ENCODE measurements at regions not wholly inside any gene's neighbourhood (a gene's known extent, or its start where the extent isn't known, plus 50 kb on each side); places are given as distances from the start of the nearest gene placed in this dataset.

GRCh38 chr5:23583081-23583480 lies 75.7 kb downstream of the PRDM9 start (continued):
- no peak for TF ChIP-seq PCBP2 (optimal IDR thresholded peaks at IDR 0.05; ENCODE audit: low read depth, low read length, poor library complexity, severe bottlenecking)
- TF ChIP-seq BHLHE40 (IDR thresholded peaks at IDR 0.05; ENCODE audit: low read length): no peak
- no peak for TF ChIP-seq MXI1 (IDR thresholded peaks at IDR 0.05; ENCODE audit: borderline replicate concordance, low read depth, low read length)
- TF ChIP-seq KLF13 (CRISPR knock-in tag; IDR thresholded peaks at IDR 0.05): no peak
- TF ChIP-seq BRF2 (CRISPR knock-in tag; IDR thresholded peaks at IDR 0.05): no peak
- TF ChIP-seq ZNF430 (CRISPR knock-in tag; IDR thresholded peaks at IDR 0.05): no peak
- TF ChIP-seq ZNF205 (CRISPR knock-in tag; IDR thresholded peaks at IDR 0.05): no peak
- TF ChIP-seq, protein P1, sequence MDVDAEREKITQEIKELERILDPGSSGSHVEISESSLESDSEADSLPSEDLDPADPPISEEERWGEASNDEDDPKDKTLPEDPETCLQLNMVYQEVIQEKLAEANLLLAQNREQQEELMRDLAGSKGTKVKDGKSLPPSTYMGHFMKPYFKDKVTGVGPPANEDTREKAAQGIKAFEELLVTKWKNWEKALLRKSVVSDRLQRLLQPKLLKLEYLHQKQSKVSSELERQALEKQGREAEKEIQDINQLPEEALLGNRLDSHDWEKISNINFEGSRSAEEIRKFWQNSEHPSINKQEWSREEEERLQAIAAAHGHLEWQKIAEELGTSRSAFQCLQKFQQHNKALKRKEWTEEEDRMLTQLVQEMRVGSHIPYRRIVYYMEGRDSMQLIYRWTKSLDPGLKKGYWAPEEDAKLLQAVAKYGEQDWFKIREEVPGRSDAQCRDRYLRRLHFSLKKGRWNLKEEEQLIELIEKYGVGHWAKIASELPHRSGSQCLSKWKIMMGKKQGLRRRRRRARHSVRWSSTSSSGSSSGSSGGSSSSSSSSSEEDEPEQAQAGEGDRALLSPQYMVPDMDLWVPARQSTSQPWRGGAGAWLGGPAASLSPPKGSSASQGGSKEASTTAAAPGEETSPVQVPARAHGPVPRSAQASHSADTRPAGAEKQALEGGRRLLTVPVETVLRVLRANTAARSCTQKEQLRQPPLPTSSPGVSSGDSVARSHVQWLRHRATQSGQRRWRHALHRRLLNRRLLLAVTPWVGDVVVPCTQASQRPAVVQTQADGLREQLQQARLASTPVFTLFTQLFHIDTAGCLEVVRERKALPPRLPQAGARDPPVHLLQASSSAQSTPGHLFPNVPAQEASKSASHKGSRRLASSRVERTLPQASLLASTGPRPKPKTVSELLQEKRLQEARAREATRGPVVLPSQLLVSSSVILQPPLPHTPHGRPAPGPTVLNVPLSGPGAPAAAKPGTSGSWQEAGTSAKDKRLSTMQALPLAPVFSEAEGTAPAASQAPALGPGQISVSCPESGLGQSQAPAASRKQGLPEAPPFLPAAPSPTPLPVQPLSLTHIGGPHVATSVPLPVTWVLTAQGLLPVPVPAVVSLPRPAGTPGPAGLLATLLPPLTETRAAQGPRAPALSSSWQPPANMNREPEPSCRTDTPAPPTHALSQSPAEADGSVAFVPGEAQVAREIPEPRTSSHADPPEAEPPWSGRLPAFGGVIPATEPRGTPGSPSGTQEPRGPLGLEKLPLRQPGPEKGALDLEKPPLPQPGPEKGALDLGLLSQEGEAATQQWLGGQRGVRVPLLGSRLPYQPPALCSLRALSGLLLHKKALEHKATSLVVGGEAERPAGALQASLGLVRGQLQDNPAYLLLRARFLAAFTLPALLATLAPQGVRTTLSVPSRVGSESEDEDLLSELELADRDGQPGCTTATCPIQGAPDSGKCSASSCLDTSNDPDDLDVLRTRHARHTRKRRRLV (CRISPR knock-in tag; IDR thresholded peaks at IDR 0.05): no peak

GRCh38 chr5:23588841-23589326 lies 81.5 kb downstream of the PRDM9 start:
- DNase-seq (ENCODE audit: low spot score) (no peak), ATAC-seq (no peak), FAIRE-seq (no peak)
- H4K20me1 ChIP-seq (ENCODE audit: insufficient read depth, low read length): no peaks in the 10 kb centered on the region
- CTCF ChIA-PET (ENCODE audit: low intra/inter-chr PET ratio, low total read pairs): no interaction called here
- H3K9me3 ChIP-seq (ENCODE audit: low read length): no peaks in the 10 kb centered on the region
- H3K79me2 ChIP-seq (ENCODE audit: insufficient read depth, low read length): no peaks in the 10 kb centered on the region
- H3K4me1 ChIP-seq (ENCODE audit: insufficient read depth, low read length): no peaks in the 10 kb centered on the region
- H3K36me3 ChIP-seq (replicated peaks in 1 of 2; ENCODE audit: control insufficient read depth in 1 of 2, insufficient read depth in 2 of 2, low read length in 2 of 2): no peaks in the 10 kb centered on the region
- H3K4me3 ChIP-seq (replicated peaks in 1 of 3; ENCODE audit: insufficient read depth in 1 of 3, low read depth in 2 of 3, low read length in 3 of 3): no peak overlapping the region
- H2AFZ ChIP-seq (ENCODE audit: low read length): no peak overlapping the region
- POLR2A ChIA-PET: no interaction called here
- WGBS (ENCODE audit: low lambda C conversion rate): 0% methylated on average over 3 of the region's 3 CpGs
- H3K27ac ChIP-seq (ENCODE audit: extremely low read length, insufficient read depth, low read length): no peak overlapping the region
- intact Hi-C loops (cut with micrococcal nuclease; ENCODE audit: unreplicated experiment): no loop called here
- no peak overlapping the region for H3K9ac ChIP-seq (ENCODE audit: insufficient read depth, low read depth, low read length)
- in situ Hi-C loops (cut with HindIII; ENCODE audit: extremely low pct_ligation_motif_present, low pct_unique_long_range_greater_than_20kb): no loop called here
- no peaks in the 10 kb centered on the region for H3K27me3 ChIP-seq (ENCODE audit: control insufficient read depth in 1 of 2, insufficient read depth in 2 of 2, low read length in 2 of 2)
- no TSS peak for BruUV-seq (replicated peaks)
- no peak overlapping the region for H3K4me2 ChIP-seq (ENCODE audit: low read depth, low read length)
- TF ChIP-seq PAF1 (CRISPR knock-in tag; IDR thresholded peaks at IDR 0.05) (no peak), MED1 (CRISPR knock-in tag; IDR thresholded peaks at IDR 0.05) (no peak), ZNF468 (CRISPR knock-in tag; IDR thresholded peaks at IDR 0.05) (no peak), HCFC1 (IDR thresholded peaks at IDR 0.05; ENCODE audit: low read depth, low read length) (no peak)
- TF ChIP-seq, protein P2, sequence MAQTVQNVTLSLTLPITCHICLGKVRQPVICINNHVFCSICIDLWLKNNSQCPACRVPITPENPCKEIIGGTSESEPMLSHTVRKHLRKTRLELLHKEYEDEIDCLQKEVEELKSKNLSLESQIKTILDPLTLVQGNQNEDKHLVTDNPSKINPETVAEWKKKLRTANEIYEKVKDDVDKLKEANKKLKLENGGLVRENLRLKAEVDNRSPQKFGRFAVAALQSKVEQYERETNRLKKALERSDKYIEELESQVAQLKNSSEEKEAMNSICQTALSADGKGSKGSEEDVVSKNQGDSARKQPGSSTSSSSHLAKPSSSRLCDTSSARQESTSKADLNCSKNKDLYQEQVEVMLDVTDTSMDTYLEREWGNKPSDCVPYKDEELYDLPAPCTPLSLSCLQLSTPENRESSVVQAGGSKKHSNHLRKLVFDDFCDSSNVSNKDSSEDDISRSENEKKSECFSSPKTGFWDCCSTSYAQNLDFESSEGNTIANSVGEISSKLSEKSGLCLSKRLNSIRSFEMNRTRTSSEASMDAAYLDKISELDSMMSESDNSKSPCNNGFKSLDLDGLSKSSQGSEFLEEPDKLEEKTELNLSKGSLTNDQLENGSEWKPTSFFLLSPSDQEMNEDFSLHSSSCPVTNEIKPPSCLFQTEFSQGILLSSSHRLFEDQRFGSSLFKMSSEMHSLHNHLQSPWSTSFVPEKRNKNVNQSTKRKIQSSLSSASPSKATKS (CRISPR knock-in tag; IDR thresholded peaks at IDR 0.05): no peak
- TF ChIP-seq, protein P3, sequence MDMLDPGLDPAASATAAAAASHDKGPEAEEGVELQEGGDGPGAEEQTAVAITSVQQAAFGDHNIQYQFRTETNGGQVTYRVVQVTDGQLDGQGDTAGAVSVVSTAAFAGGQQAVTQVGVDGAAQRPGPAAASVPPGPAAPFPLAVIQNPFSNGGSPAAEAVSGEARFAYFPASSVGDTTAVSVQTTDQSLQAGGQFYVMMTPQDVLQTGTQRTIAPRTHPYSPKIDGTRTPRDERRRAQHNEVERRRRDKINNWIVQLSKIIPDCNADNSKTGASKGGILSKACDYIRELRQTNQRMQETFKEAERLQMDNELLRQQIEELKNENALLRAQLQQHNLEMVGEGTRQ (IDR thresholded peaks at IDR 0.05; ENCODE audit: low read depth, low read length): no peak
- TF ChIP-seq, protein P3 (CRISPR knock-in tag; IDR thresholded peaks at IDR 0.05; ENCODE audit: borderline replicate concordance): no peak

Measured in HepG2 (cell line).